Karpas-422 (cell line): ENCODE measurements at regions not wholly inside any gene's neighbourhood (a gene's known extent, or its start where the extent isn't known, plus 50 kb on each side); places are given as distances from the start of the nearest gene placed in this dataset.
"Not testable (repeated sequence)": the region's sequence is repeated elsewhere in the genome, so short reads cannot be mapped to it uniquely, and the experiment has no call there.

ENCODE experiments used
- DNase-seq: peaks from one replicate; pipeline ENCODE4 v3.0.0-alpha.2; 2015
- H2AFZ ChIP-seq: fragments of 200-600 bp; sonication (generic); 2 replicates; pipeline ENCODE4 v1.6.1; 2014; ENCODE audit warnings: antibody characterized with exemption, low read length, mixed read lengths
- H3K27ac ChIP-seq: fragments of 200-600 bp; sonication (generic); 2 replicates; pipeline ENCODE4 v1.5.1; 2014; ENCODE audit warnings: mild to moderate bottlenecking, low read length, moderate library complexity
- H3K27me3 ChIP-seq: fragments of 200-600 bp; sonication (generic); 2 replicates; pipeline ENCODE4 v1.6.1; 2014; ENCODE audit warnings: low read length, mixed read lengths
- H3K36me3 ChIP-seq: fragments of 200-600 bp; sonication (generic); 2 replicates; pipeline ENCODE4 v1.6.1; 2014; ENCODE audit warnings: low read length, mixed read lengths; ENCODE audit not compliant: insufficient read depth
- H3K4me1 ChIP-seq: fragments of 200-600 bp; sonication (generic); 2 replicates; pipeline ENCODE4 v1.6.1; 2014; ENCODE audit warnings: mild to moderate bottlenecking, low read length, mixed read lengths
- H3K4me2 ChIP-seq: fragments of 200-600 bp; sonication (generic); 2 replicates; pipeline ENCODE4 v1.6.1; 2014; ENCODE audit warnings: low read length, low read depth, mild to moderate bottlenecking; ENCODE audit not compliant: poor library complexity, severe bottlenecking
- H3K4me3 ChIP-seq: fragments of 200-600 bp; sonication (generic); 2 replicates; pipeline ENCODE4 v1.5.1; 2014; ENCODE audit warnings: mild to moderate bottlenecking, antibody characterized with exemption, low read length, mixed read lengths
- H3K79me2 ChIP-seq: fragments of 200-600 bp; sonication (generic); 2 replicates; pipeline ENCODE4 v1.6.1; 2014; ENCODE audit warnings: mild to moderate bottlenecking, low read length, mixed read lengths
- H3K9ac ChIP-seq: fragments of 200-600 bp; sonication (generic); 2 replicates; pipeline ENCODE4 v1.6.0; 2014; ENCODE audit warnings: low read length
- H3K9me2 ChIP-seq: fragments of 200-600 bp; sonication (generic), shearing (Covaris generic); replicated peaks from 2 replicates; pipeline ENCODE4 v1.6.0; 2014; ENCODE audit warnings: mild to moderate bottlenecking, low read length, moderate library complexity; ENCODE audit not compliant: insufficient read depth
- H3K9me3 ChIP-seq: fragments of 300-700, 200-600 bp; sonication (generic); 2 replicates; pipeline ENCODE4 v1.6.1; 2014; ENCODE audit warnings: low read length, mixed read lengths
- H4K20me1 ChIP-seq: fragments of 200-600 bp; sonication (generic); 2 replicates; pipeline ENCODE4 v1.6.1; 2014; ENCODE audit warnings: mild to moderate bottlenecking, antibody characterized with exemption, low read length, low read depth; ENCODE audit not compliant: insufficient read depth

DNA sequence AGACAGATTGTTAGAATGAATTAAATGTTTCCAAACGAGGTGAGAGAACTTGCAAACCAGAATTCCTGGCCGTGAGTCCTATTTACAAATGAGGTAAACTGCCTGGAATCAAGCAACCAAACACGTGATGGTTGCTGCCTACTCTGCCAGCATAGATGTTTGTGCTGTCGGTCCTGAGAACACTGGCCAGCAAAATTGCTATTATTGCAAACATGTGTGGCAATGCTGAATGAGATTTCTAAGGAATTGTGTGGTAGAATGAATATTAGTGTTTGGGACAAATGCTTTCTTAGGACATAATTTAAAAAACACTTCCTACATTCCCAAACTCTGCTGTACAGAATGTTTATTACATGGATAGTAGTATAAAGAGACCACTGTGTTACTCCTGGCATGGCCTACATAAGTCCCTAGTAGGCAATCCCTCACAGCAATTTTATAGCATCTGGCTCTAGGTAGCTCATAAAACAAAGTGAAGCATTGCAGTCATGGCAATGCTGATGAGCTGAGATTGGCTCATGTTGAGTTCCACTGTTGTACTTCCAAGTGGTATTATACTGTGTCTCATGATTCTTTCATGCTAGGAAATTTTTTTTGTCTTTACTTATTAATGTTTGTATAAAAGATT is 605.2 kb upstream of the EPHA5 start:
- H4K20me1 ChIP-seq: no peaks in the 10 kb centered on the region
- no peaks in the 10 kb centered on the region for H3K9me2 ChIP-seq
- DNase-seq: no peak
- no peak overlapping the region for H3K4me2 ChIP-seq
- H3K79me2 ChIP-seq: no peaks in the 10 kb centered on the region
- H3K27ac ChIP-seq: no peak overlapping the region
- H2AFZ ChIP-seq: no peak overlapping the region
- no peaks in the 10 kb centered on the region for H3K36me3 ChIP-seq
- H3K4me1 ChIP-seq: no peaks in the 10 kb centered on the region
- H3K4me3 ChIP-seq: no peak overlapping the region
- H3K9me3 ChIP-seq: peaks cover 6% of the 10 kb centered on the region; the same call in 1 of the 2 replicates
- H3K27me3 ChIP-seq: no peaks in the 10 kb centered on the region
- no peak overlapping the region for H3K9ac ChIP-seq

DNA sequence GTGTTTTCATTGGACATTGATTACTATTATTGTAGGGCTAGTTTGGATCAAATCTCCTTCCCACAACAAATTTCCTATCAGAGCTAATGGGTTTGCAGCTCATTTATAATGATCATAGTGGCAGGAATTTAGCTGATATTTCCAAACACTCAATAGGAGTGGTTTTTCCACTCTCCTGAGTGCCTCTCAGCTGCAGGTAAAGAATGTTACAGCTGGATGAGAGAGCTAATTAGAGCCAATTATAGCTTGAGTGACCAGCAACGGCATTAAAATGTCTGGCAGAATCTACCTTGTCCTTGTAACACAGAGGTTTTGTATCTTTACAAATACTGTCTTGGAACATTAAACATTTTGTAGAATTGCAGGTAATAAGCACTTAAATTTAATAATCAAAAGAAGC is 602.8 kb upstream of the EPHA5 start:
- no peaks in the 10 kb centered on the region for H4K20me1 ChIP-seq
- DNase-seq: no peak
- H3K4me3 ChIP-seq: no peak overlapping the region
- no peak overlapping the region for H3K9ac ChIP-seq
- no peak overlapping the region for H2AFZ ChIP-seq
- no peaks in the 10 kb centered on the region for H3K27me3 ChIP-seq
- peaks cover 18% of the 10 kb centered on the region for H3K9me3 ChIP-seq
- no peak overlapping the region for H3K27ac ChIP-seq
- no peaks in the 10 kb centered on the region for H3K36me3 ChIP-seq
- H3K4me2 ChIP-seq: no peak overlapping the region
- no peaks in the 10 kb centered on the region for H3K79me2 ChIP-seq
- no peaks in the 10 kb centered on the region for H3K9me2 ChIP-seq
- H3K4me1 ChIP-seq: no peaks in the 10 kb centered on the region

DNA sequence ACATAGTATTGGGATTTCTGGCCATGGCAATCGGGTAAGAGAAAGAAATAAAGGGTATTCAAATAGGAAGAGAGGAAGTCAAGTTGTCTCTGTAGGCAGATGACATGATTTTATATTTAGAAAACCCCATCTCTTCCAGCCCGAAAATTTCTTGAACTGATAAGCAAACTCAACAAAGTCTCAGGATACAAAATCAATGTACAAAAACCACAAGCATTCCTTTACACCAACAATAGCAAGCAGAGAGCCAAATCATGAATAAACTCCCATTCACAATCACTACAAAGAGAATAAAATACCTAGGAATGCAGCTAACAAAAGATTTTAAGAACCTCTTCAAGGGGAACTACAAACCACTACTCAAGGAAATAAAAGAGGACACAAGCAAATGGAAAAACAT is 600.1 kb upstream of the EPHA5 start:
- H3K4me3 ChIP-seq, H3K27me3 ChIP-seq, H3K9ac ChIP-seq, H4K20me1 ChIP-seq, DNase-seq, H3K27ac ChIP-seq, H3K4me1 ChIP-seq, H3K36me3 ChIP-seq, H3K9me2 ChIP-seq, H3K4me2 ChIP-seq, H3K79me2 ChIP-seq, H2AFZ ChIP-seq: not testable (repeated sequence)
- peaks cover 16% of the 10 kb centered on the region for H3K9me3 ChIP-seq

DNA sequence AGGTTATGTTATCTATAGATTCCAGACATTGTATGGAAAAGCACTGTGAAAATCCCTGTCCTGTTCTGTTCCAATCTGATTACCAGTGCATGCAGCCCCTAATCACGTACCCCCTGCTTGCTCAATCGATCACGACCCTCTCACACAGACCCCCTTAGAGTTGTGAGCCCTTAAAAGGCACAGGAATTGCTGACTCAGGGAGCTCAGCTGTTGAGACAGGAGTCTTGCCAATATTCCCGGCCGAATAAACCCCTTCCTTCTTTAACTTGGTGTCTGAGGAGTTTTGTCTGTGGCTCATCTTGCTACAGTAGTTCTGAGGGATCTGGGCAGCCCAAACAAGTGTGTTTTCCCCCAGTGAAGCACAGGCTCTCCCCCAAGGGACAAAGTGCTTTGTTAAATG is 596.3 kb upstream of the EPHA5 start:
- not testable (repeated sequence) for H3K9ac ChIP-seq, DNase-seq, H3K36me3 ChIP-seq, H4K20me1 ChIP-seq, H3K4me2 ChIP-seq, H2AFZ ChIP-seq, H3K27me3 ChIP-seq, H3K4me1 ChIP-seq, H3K79me2 ChIP-seq, H3K9me2 ChIP-seq, H3K27ac ChIP-seq, H3K4me3 ChIP-seq
- peaks cover 20% of the 10 kb centered on the region for H3K9me3 ChIP-seq

DNA sequence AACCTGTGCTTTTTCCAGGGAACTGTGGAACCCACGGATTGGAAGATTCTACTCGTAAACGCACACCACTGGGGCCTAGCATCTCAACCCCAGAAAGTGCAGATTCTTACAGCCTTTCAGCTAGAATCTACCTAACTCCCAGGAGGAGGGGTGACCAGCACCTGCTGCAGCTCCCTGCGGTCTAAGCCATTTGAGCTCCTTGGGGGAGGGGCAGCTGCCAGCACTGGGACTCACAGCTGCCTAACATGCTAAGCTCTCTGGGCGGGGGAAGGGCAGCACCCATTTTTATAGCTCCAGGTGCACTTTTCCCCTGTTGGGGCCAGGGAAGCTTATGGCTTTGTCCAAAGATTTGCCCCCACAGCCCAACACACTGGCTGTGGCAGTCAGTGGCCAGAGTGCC is 595.7 kb upstream of the EPHA5 start:
- Histone ChIP-seq H3K36me3 (no peaks in the 10 kb centered on the region), H3K9ac (no peak overlapping the region), H3K27me3 (no peaks in the 10 kb centered on the region), H2AFZ (no peak overlapping the region), H3K4me3 (no peak overlapping the region), H3K9me2 (no peaks in the 10 kb centered on the region), H3K4me1 (no peaks in the 10 kb centered on the region), H3K9me3 (peaks cover 20% of the 10 kb centered on the region), H3K27ac (no peak overlapping the region), H3K79me2 (no peaks in the 10 kb centered on the region), H4K20me1 (no peaks in the 10 kb centered on the region), H3K4me2 (no peak overlapping the region)
- no peak for DNase-seq

DNA sequence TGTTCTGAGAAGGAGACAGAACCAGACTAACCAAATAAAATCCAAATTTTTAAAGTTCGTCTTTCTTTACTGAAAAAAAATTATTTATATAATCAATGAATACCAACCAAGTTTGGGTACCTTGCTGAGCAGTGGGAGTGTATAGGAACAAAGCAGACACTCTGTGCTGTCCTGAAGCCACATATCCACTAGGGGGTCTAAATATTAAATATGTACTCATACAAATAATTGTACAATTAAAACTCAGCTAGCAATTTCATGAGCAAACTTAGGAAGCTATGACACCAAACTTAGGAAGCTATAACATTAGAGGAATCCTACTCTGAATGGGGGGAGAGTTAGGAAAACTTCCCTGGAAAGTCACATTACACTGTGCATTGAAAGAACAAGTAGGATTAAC is 582.0 kb upstream of the EPHA5 start:
- Histone ChIP-seq H3K9me2 (no peaks in the 10 kb centered on the region), H3K9me3 (peaks cover 4% of the 10 kb centered on the region; the same call in 1 of the 2 replicates), H3K27ac (no peak overlapping the region), H2AFZ (no peak overlapping the region), H3K4me2 (no peak overlapping the region), H3K27me3 (no peaks in the 10 kb centered on the region), H3K9ac (no peak overlapping the region), H4K20me1 (no peaks in the 10 kb centered on the region), H3K79me2 (no peaks in the 10 kb centered on the region), H3K36me3 (no peaks in the 10 kb centered on the region), H3K4me3 (no peak overlapping the region), H3K4me1 (no peaks in the 10 kb centered on the region)
- no peak for DNase-seq

DNA sequence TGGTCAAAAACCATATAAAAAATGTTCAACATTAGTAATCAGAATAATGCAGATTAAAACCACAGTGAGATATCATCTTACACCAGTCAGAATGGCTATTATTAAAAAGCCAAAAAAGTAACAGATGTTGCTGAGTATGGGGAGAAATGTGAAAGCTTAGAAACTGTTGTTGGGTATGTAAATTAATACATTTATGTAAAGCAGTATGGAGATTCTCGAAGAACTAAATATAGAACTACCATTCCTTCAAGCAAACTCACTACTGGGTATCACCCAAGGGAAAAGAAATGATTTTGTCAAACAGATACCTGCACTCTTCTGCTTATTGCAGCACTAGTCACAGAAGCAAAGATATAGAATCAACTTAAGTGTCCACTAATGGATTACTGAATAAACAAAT is 576.4 kb upstream of the EPHA5 start:
- Histone ChIP-seq H3K4me2 (no peak overlapping the region), H3K27me3 (no peaks in the 10 kb centered on the region), H3K9me2 (no peaks in the 10 kb centered on the region), H3K36me3 (no peaks in the 10 kb centered on the region), H3K9me3 (peaks cover 28% of the 10 kb centered on the region), H3K9ac (no peak overlapping the region), H2AFZ (no peak overlapping the region), H3K4me3 (no peak overlapping the region), H3K4me1 (no peaks in the 10 kb centered on the region), H3K27ac (no peak overlapping the region), H4K20me1 (no peaks in the 10 kb centered on the region), H3K79me2 (no peaks in the 10 kb centered on the region)
- DNase-seq: no peak

DNA sequence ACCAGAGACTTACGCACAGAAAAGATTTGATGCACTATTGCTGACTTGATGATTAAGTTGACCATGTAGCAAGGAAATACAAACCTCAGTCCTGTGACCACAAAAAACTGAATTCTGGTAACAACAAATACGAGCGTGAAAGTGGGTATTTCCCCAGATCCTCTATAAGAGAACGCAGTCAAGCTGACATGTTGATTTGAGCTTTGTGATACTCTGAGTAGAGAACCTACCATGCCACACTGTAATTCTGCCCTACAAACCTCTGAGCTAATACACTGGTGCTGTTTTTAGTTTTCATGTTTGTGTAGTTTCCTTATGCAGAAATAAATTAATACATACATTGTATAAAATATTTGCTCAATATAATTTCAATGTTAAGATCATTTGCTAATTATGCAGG is 565.6 kb upstream of the EPHA5 start:
- Histone ChIP-seq H3K9me3 (peaks cover 39% of the 10 kb centered on the region), H3K4me3 (no peak overlapping the region), H3K9ac (no peak overlapping the region), H3K4me1 (no peaks in the 10 kb centered on the region), H2AFZ (no peak overlapping the region), H3K27me3 (no peaks in the 10 kb centered on the region), H3K36me3 (no peaks in the 10 kb centered on the region), H3K9me2 (no peaks in the 10 kb centered on the region), H3K27ac (no peak overlapping the region), H4K20me1 (no peaks in the 10 kb centered on the region), H3K79me2 (no peaks in the 10 kb centered on the region), H3K4me2 (no peak overlapping the region)
- no peak for DNase-seq

DNA sequence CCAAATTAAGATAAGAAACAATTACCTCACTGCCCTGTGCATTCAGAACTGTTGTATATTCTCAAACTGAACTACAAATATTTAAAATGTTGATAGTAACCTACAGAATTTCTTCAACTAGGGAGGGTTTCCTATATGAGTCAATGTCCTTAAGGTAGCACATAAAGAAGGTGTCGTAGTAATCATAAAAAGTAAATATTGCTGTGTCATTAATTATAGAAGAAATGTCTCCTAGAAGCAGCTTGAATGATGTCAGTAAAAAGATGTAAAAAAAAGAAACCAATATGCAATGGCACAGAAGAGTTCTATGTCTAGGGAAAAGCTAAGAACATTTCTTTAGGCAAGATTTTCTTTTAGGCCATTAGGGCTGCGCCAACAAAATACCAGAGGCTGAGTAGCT is 559.6 kb upstream of the EPHA5 start:
- Histone ChIP-seq H3K9me3 (peaks cover 21% of the 10 kb centered on the region; the same call in 1 of the 2 replicates), H2AFZ (no peak overlapping the region), H3K36me3 (no peaks in the 10 kb centered on the region), H3K4me2 (no peak overlapping the region), H3K4me1 (no peaks in the 10 kb centered on the region), H3K27me3 (no peaks in the 10 kb centered on the region), H3K9ac (no peak overlapping the region), H3K27ac (no peak overlapping the region), H3K79me2 (no peaks in the 10 kb centered on the region), H4K20me1 (no peaks in the 10 kb centered on the region), H3K4me3 (no peak overlapping the region), H3K9me2 (no peaks in the 10 kb centered on the region)
- no peak for DNase-seq
